OCI-LY1 (cell line): ENCODE measurements at regions not wholly inside any gene's neighbourhood (a gene's known extent, or its start where the extent isn't known, plus 50 kb on each side); places are given as distances from the start of the nearest gene placed in this dataset.

ENCODE experiments used
- H2AFZ ChIP-seq: fragments of 200-600 bp; sonication (generic), shearing (Covaris generic); 2 replicates; pipeline ENCODE4 v1.6.0; 2014; ENCODE audit warnings: antibody characterized with exemption, mild to moderate bottlenecking, low read length
- H3F3A ChIP-seq: fragments of 200-600 bp; sonication (generic), shearing (Covaris generic); 2 replicates; pipeline ENCODE4 v1.6.0; 2014; ENCODE audit warnings: mild to moderate bottlenecking, antibody characterized with exemption, low read length, moderate library complexity; ENCODE audit not compliant: insufficient read depth
- H3K27ac ChIP-seq: fragments of 200-600 bp; sonication (generic); 2 replicates; pipeline ENCODE4 v1.5.1; 2014; ENCODE audit warnings: low read length, mixed run types, mild to moderate bottlenecking, low read depth; ENCODE audit not compliant: poor library complexity, severe bottlenecking
- H3K27me3 ChIP-seq: fragments of 200-600 bp; sonication (generic); 2 replicates; pipeline ENCODE4 v1.6.0; 2014; ENCODE audit warnings: antibody characterized with exemption, mild to moderate bottlenecking, low read length, moderate library complexity; ENCODE audit not compliant: insufficient read depth
- H3K36me3 ChIP-seq: fragments of 200-600 bp; sonication (generic); 2 replicates; pipeline ENCODE4 v1.6.1; 2014; ENCODE audit warnings: mild to moderate bottlenecking, antibody characterized with exemption, low read length, moderate library complexity, mixed read lengths; ENCODE audit not compliant: insufficient read depth
- H3K4me1 ChIP-seq: fragments of 200-600 bp; sonication (generic); 2 replicates; pipeline ENCODE4 v1.5.1; 2014; ENCODE audit warnings: mild to moderate bottlenecking, low read length, moderate library complexity; ENCODE audit not compliant: insufficient read depth, severe bottlenecking
- H3K4me2 ChIP-seq: fragments of 200-600 bp; sonication (generic), shearing (Covaris generic); 2 replicates; pipeline ENCODE4 v1.6.1; 2014; ENCODE audit warnings: low read length
- H3K4me3 ChIP-seq: fragments of 200-600 bp; sonication (generic); 2 replicates; pipeline ENCODE4 v1.5.1; 2014; ENCODE audit warnings: low read length, low read depth, mild to moderate bottlenecking, mixed read lengths; ENCODE audit not compliant: poor library complexity, severe bottlenecking
- H3K79me2 ChIP-seq: fragments of 200-600 bp; shearing (Covaris generic); 2 replicates; pipeline ENCODE4 v1.6.1; 2016; ENCODE audit warnings: mixed run types, low read length, mixed read lengths; ENCODE audit not compliant: insufficient read depth
- H3K9ac ChIP-seq: fragments of 200-600 bp; sonication (generic), shearing (Covaris generic); 2 replicates; pipeline ENCODE4 v1.6.1; 2014; ENCODE audit warnings: mild to moderate bottlenecking, low read length, mixed read lengths
- H3K9me2 ChIP-seq: fragments of 200-600 bp; sonication (generic), shearing (Covaris generic); 2 replicates; pipeline ENCODE4 v1.6.1; 2014; ENCODE audit warnings: low read depth, mild to moderate bottlenecking, low read length, mixed read lengths
- H3K9me3 ChIP-seq: fragments of 200-600 bp; shearing (Covaris generic); 2 replicates; pipeline ENCODE4 v1.6.1; 2014; ENCODE audit warnings: low read length, mixed read lengths
- H4K20me1 ChIP-seq: fragments of 200-600 bp; sonication (generic), shearing (Covaris generic); 2 replicates; pipeline ENCODE4 v1.6.0; 2016; ENCODE audit warnings: mild to moderate bottlenecking, low read length; ENCODE audit not compliant: insufficient read depth
- EZH2 ChIP-seq: fragments of 200-600 bp; sonication (generic), shearing (Covaris generic); IDR thresholded peaks from 2 replicates; pipeline ENCODE4 v1.8.0; 2017; ENCODE audit warnings: borderline replicate concordance, mixed run types, mild to moderate bottlenecking, antibody characterized with exemption, low read length, moderate library complexity, mixed read lengths
- TF ChIP-seq, protein P1 (sequence below): fragments of 200-600 bp; sonication (generic), shearing (Covaris generic); IDR thresholded peaks from 2 replicates; pipeline ENCODE4 v1.5.1; 2017; ENCODE audit warnings: mild to moderate bottlenecking, antibody characterized with exemption, low read length, moderate library complexity, mixed read lengths

DNA sequence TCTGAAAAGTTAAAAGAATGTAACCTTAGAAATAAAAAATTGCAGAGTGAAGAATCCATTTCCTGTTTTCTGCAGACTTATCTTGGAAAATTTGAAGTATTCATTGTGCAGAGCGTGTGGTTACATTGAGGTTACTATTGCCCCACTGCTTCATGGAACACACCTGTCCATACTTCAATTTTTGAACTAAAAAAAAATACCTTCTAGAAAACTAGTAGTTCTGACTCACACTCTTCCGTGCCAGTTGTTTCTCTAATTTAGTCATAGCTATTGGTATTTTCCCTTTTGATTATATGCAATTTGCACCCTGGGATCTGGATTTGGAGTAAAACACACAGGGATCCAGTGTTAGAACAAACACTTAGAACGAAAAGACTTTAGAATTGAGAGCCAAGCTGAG, 111.8 kb upstream of the LYSMD4 start:
- H3K27ac ChIP-seq: no peak overlapping the region
- no peak overlapping the region for H3K4me3 ChIP-seq
- TF ChIP-seq, protein P1, sequence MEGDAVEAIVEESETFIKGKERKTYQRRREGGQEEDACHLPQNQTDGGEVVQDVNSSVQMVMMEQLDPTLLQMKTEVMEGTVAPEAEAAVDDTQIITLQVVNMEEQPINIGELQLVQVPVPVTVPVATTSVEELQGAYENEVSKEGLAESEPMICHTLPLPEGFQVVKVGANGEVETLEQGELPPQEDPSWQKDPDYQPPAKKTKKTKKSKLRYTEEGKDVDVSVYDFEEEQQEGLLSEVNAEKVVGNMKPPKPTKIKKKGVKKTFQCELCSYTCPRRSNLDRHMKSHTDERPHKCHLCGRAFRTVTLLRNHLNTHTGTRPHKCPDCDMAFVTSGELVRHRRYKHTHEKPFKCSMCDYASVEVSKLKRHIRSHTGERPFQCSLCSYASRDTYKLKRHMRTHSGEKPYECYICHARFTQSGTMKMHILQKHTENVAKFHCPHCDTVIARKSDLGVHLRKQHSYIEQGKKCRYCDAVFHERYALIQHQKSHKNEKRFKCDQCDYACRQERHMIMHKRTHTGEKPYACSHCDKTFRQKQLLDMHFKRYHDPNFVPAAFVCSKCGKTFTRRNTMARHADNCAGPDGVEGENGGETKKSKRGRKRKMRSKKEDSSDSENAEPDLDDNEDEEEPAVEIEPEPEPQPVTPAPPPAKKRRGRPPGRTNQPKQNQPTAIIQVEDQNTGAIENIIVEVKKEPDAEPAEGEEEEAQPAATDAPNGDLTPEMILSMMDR: no peak
- TF ChIP-seq EZH2: no peak
- no peaks in the 10 kb centered on the region for H3K4me1 ChIP-seq
- H3K9ac ChIP-seq: no peak overlapping the region
- H3K9me3 ChIP-seq: no peaks in the 10 kb centered on the region
- no peak overlapping the region for H2AFZ ChIP-seq
- no peaks in the 10 kb centered on the region for H3K79me2 ChIP-seq
- H3F3A ChIP-seq: no peaks in the 10 kb centered on the region
- H3K4me2 ChIP-seq: no peak overlapping the region
- H4K20me1 ChIP-seq: no peaks in the 10 kb centered on the region
- no peaks in the 10 kb centered on the region for H3K9me2 ChIP-seq
- no peaks in the 10 kb centered on the region for H3K36me3 ChIP-seq
- no peaks in the 10 kb centered on the region; the same call in 1 of the 2 replicates for H3K27me3 ChIP-seq

DNA sequence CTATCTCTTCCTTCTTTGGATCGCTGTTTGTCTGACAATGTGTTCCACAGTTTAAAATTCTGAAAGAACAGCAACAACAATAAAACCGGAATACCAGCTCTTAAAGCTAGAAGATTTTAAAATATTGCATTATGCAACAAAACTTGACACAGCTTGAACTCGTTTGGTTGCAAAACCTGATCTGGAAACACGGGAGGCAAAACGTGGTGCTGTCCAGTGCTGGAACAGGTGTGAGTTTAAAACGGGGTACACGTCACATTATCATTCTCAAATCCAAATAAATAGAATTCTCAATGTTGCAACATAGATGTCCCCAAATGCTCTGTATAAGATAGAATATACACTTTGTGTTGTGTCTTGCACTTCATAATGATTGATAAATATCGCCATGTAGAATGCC, 110.9 kb upstream of the LYSMD4 start:
- Histone ChIP-seq H3K4me3 (no peak overlapping the region), H3K9me2 (no peaks in the 10 kb centered on the region), H3K36me3 (no peaks in the 10 kb centered on the region), H3K27me3 (no peaks in the 10 kb centered on the region; the same call in 1 of the 2 replicates), H3F3A (no peaks in the 10 kb centered on the region), H3K79me2 (no peaks in the 10 kb centered on the region), H3K27ac (no peak overlapping the region), H3K4me1 (no peaks in the 10 kb centered on the region), H3K9ac (no peak overlapping the region), H4K20me1 (no peaks in the 10 kb centered on the region), H3K4me2 (no peak overlapping the region), H2AFZ (no peak overlapping the region), H3K9me3 (no peaks in the 10 kb centered on the region)
- no peak for TF ChIP-seq EZH2
- TF ChIP-seq, protein P1: no peak

DNA sequence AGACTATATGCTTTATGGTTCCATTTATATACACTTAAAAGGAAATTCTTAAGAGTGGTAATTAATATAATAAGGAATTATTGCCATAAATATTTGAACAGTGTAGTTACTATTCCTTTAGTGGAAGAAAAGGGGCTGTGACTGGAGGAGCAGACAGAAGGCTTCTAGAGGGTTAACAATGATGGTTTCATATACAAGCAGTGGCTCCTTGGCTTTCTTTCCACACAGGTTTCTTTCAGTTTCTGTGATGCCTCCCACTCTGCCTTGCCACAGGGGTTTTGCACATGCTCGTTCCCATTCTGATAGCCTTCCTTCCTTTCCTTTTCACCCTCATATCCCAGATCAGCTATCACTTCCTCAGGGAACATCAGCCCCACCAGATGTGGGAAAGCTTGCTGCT, 108.8 kb upstream of the LYSMD4 start:
- Histone ChIP-seq H3K27ac (no peak overlapping the region), H3K4me1 (no peaks in the 10 kb centered on the region), H4K20me1 (no peaks in the 10 kb centered on the region), H3F3A (no peaks in the 10 kb centered on the region), H3K27me3 (no peaks in the 10 kb centered on the region; the same call in 1 of the 2 replicates), H3K79me2 (no peaks in the 10 kb centered on the region), H3K9ac (no peak overlapping the region), H3K4me3 (no peak overlapping the region), H2AFZ (no peak overlapping the region), H3K9me3 (no peaks in the 10 kb centered on the region), H3K36me3 (no peaks in the 10 kb centered on the region), H3K4me2 (no peak overlapping the region), H3K9me2 (no peaks in the 10 kb centered on the region)
- TF ChIP-seq, protein P1: no peak
- no peak for TF ChIP-seq EZH2
